ENCODE measurements at regions not wholly inside any gene's neighbourhood (a gene's known extent, or its start where the extent isn't known, plus 50 kb on each side); places are given as distances from the start of the nearest gene placed in this dataset.

DNA sequence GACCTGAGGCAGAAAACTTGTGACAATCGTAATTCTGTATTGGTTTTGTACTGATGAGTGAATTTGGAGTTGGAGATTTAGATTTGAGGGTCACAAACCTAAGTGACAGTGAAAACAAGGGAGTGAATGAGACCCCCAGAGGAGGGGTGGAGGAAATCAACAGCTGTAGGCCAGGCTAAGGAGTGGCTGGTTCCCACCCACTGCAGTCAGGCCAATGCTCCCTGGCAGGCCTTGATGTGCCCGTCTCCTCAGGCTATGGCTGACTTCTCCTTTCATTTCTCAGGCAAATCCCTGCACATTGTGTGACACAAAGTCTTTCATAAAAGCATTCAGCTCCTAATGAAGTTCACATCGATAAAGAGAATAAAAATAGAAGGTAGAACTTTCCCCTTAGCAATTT lies 557.6 kb downstream of the CETN3 start:
- H3K9ac ChIP-seq (ENCODE audit: low read depth, low read length): no peak overlapping the region
- no peaks in the 10 kb centered on the region for H3K27me3 ChIP-seq (ENCODE audit: insufficient read depth, low read length)
- H3K27ac ChIP-seq (ENCODE audit: low read length): no peak overlapping the region
- no peak overlapping the region for H3K4me3 ChIP-seq (ENCODE audit: low read length)
- H3K36me3 ChIP-seq (ENCODE audit: insufficient read depth, low read depth, low read length): no peaks in the 10 kb centered on the region
- H3K4me1 ChIP-seq (ENCODE audit: insufficient read depth, low read length): peaks cover 15% of the 10 kb centered on the region
- H3K9me3 ChIP-seq (ENCODE audit: insufficient read depth, low read depth, low read length): no peaks in the 10 kb centered on the region

DNA sequence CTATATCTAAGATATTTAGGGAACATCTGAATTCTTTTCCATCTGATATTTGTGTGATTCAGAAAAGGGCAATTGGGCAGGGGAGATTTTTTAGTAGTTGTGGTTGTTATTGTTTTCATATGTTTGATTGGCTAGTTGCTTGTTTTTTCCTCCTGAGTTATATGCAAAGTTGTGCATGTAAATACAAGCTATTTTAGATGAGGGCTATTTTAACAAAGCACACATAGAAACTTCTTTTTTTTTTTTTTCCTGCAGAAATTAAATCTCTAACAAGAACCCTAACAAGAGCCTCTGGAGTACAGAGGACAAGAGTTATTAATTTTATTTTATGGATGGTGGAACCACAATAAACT lies 559.1 kb downstream of the CETN3 start:
- peaks cover 22% of the 10 kb centered on the region for H3K4me1 ChIP-seq (ENCODE audit: insufficient read depth, low read length)
- H3K9me3 ChIP-seq (ENCODE audit: insufficient read depth, low read depth, low read length): no peaks in the 10 kb centered on the region
- no peak overlapping the region for H3K27ac ChIP-seq (ENCODE audit: low read length)
- no peaks in the 10 kb centered on the region for H3K27me3 ChIP-seq (ENCODE audit: insufficient read depth, low read length)
- H3K4me3 ChIP-seq (ENCODE audit: low read length): no peak overlapping the region
- H3K9ac ChIP-seq (ENCODE audit: low read depth, low read length): no peak overlapping the region; the same call in 1 of the 2 replicates
- H3K36me3 ChIP-seq (ENCODE audit: insufficient read depth, low read depth, low read length): no peaks in the 10 kb centered on the region

GRCh38 chr5:89849830-89850512 lies 559.6 kb downstream of the CETN3 start:
- H3K4me1 ChIP-seq (ENCODE audit: insufficient read depth, low read length): peaks cover 24% of the 10 kb centered on the region
- no peaks in the 10 kb centered on the region for H3K9me3 ChIP-seq (ENCODE audit: insufficient read depth, low read depth, low read length)
- no peak overlapping the region for H3K27ac ChIP-seq (ENCODE audit: low read length)
- no peak overlapping the region for H3K4me3 ChIP-seq (ENCODE audit: low read length)
- no peak overlapping the region; the same call in 1 of the 2 replicates for H3K9ac ChIP-seq (ENCODE audit: low read depth, low read length)
- H3K27me3 ChIP-seq (ENCODE audit: insufficient read depth, low read length): no peaks in the 10 kb centered on the region
- no peaks in the 10 kb centered on the region for H3K36me3 ChIP-seq (ENCODE audit: insufficient read depth, low read depth, low read length)

GRCh38 chr5:89847743-89848142 lies 561.8 kb downstream of the CETN3 start:
- H3K27ac ChIP-seq (ENCODE audit: low read length): no peak overlapping the region
- no peaks in the 10 kb centered on the region for H3K36me3 ChIP-seq (ENCODE audit: insufficient read depth, low read depth, low read length)
- H3K9me3 ChIP-seq (ENCODE audit: insufficient read depth, low read depth, low read length): no peaks in the 10 kb centered on the region
- H3K27me3 ChIP-seq (ENCODE audit: insufficient read depth, low read length): no peaks in the 10 kb centered on the region
- peaks cover 33% of the 10 kb centered on the region for H3K4me1 ChIP-seq (ENCODE audit: insufficient read depth, low read length)
- no peak overlapping the region for H3K9ac ChIP-seq (ENCODE audit: low read depth, low read length)
- no peak overlapping the region for H3K4me3 ChIP-seq (ENCODE audit: low read length)

GRCh38 chr5:89844548-89844947 lies 565.0 kb downstream of the CETN3 start:
- H3K27ac ChIP-seq (ENCODE audit: low read length): no peak overlapping the region
- peaks cover 23% of the 10 kb centered on the region for H3K4me1 ChIP-seq (ENCODE audit: insufficient read depth, low read length)
- H3K9ac ChIP-seq (ENCODE audit: low read depth, low read length): 0 out of 2 replicates have a peak overlapping the region, but pooled peaks have one; percentile 17

GRCh38 chr5:89842531-89842930 lies 567.0 kb downstream of the CETN3 start:
- Histone ChIP-seq H3K27me3 (ENCODE audit: insufficient read depth, low read length) (no peaks in the 10 kb centered on the region), H3K4me3 (ENCODE audit: low read length) (no peak overlapping the region), H3K36me3 (ENCODE audit: insufficient read depth, low read depth, low read length) (no peaks in the 10 kb centered on the region), H3K27ac (ENCODE audit: low read length) (no peak overlapping the region), H3K4me1 (ENCODE audit: insufficient read depth, low read length) (peaks cover 18% of the 10 kb centered on the region), H3K9ac (ENCODE audit: low read depth, low read length) (no peak overlapping the region), H3K9me3 (ENCODE audit: insufficient read depth, low read depth, low read length) (no peaks in the 10 kb centered on the region)

More at GRCh38 chr5:89844548-89844947, 565.0 kb downstream of the CETN3 start:
- Histone ChIP-seq H3K9me3 (ENCODE audit: insufficient read depth, low read depth, low read length) (no peaks in the 10 kb centered on the region), H3K27me3 (ENCODE audit: insufficient read depth, low read length) (no peaks in the 10 kb centered on the region), H3K36me3 (ENCODE audit: insufficient read depth, low read depth, low read length) (no peaks in the 10 kb centered on the region), H3K4me3 (ENCODE audit: low read length) (no peak overlapping the region)

GRCh38 chr5:89840906-89841305 lies 568.6 kb downstream of the CETN3 start:
- H3K9me3 ChIP-seq (ENCODE audit: insufficient read depth, low read depth, low read length): no peaks in the 10 kb centered on the region
- H3K27me3 ChIP-seq (ENCODE audit: insufficient read depth, low read length): no peaks in the 10 kb centered on the region
- H3K4me1 ChIP-seq (ENCODE audit: insufficient read depth, low read length): peaks cover 13% of the 10 kb centered on the region
- H3K36me3 ChIP-seq (ENCODE audit: insufficient read depth, low read depth, low read length): no peaks in the 10 kb centered on the region
- no peak overlapping the region for H3K4me3 ChIP-seq (ENCODE audit: low read length)
- H3K27ac ChIP-seq (ENCODE audit: low read length): no peak overlapping the region
- no peak overlapping the region for H3K9ac ChIP-seq (ENCODE audit: low read depth, low read length)

GRCh38 chr5:89830691-89831090 lies 578.9 kb downstream of the CETN3 start:
- Histone ChIP-seq H3K36me3 (ENCODE audit: insufficient read depth, low read depth, low read length) (no peaks in the 10 kb centered on the region), H3K4me3 (ENCODE audit: low read length) (no peak overlapping the region), H3K27ac (ENCODE audit: low read length) (no peak overlapping the region), H3K4me1 (ENCODE audit: insufficient read depth, low read length) (no peaks in the 10 kb centered on the region), H3K27me3 (ENCODE audit: insufficient read depth, low read length) (no peaks in the 10 kb centered on the region), H3K9ac (ENCODE audit: low read depth, low read length) (no peak overlapping the region), H3K9me3 (ENCODE audit: insufficient read depth, low read depth, low read length) (no peaks in the 10 kb centered on the region)

GRCh38 chr5:89827960-89828359 lies 581.6 kb downstream of the CETN3 start:
- H3K27me3 ChIP-seq (ENCODE audit: insufficient read depth, low read length): no peaks in the 10 kb centered on the region
- H3K36me3 ChIP-seq (ENCODE audit: insufficient read depth, low read depth, low read length): no peaks in the 10 kb centered on the region
- no peak overlapping the region for H3K9ac ChIP-seq (ENCODE audit: low read depth, low read length)
- H3K9me3 ChIP-seq (ENCODE audit: insufficient read depth, low read depth, low read length): no peaks in the 10 kb centered on the region
- H3K27ac ChIP-seq (ENCODE audit: low read length): no peak overlapping the region
- H3K4me1 ChIP-seq (ENCODE audit: insufficient read depth, low read length): no peaks in the 10 kb centered on the region
- H3K4me3 ChIP-seq (ENCODE audit: low read length): no peak overlapping the region

DNA sequence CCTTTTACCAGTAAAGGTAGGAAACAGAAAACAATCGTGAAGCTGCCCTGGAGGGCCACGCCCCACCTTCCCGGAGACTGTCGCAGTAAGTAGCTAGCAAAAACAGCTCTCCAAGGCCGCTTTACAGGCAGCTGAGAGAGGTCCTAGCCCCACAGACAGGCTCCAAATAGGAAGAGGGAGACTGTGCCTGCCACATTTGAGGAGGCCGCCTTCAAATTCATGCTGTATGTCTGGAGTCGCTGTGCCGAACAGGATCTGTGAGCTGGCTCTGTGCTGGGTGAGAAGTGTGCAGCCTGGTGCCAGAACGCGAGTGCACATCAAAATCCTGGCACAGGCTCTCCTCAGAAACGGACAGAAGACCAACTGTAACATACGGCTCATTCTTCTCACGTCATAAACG lies 582.2 kb downstream of the CETN3 start:
- Histone ChIP-seq H3K9ac (ENCODE audit: low read depth, low read length) (no peak overlapping the region), H3K4me1 (ENCODE audit: insufficient read depth, low read length) (no peaks in the 10 kb centered on the region), H3K4me3 (ENCODE audit: low read length) (no peak overlapping the region), H3K27me3 (ENCODE audit: insufficient read depth, low read length) (no peaks in the 10 kb centered on the region), H3K9me3 (ENCODE audit: insufficient read depth, low read depth, low read length) (no peaks in the 10 kb centered on the region), H3K36me3 (ENCODE audit: insufficient read depth, low read depth, low read length) (no peaks in the 10 kb centered on the region), H3K27ac (ENCODE audit: low read length) (no peak overlapping the region)

GRCh38 chr5:89826938-89827337 lies 582.6 kb downstream of the CETN3 start:
- Histone ChIP-seq H3K9me3 (ENCODE audit: insufficient read depth, low read depth, low read length) (no peaks in the 10 kb centered on the region), H3K4me3 (ENCODE audit: low read length) (no peak overlapping the region), H3K4me1 (ENCODE audit: insufficient read depth, low read length) (no peaks in the 10 kb centered on the region), H3K36me3 (ENCODE audit: insufficient read depth, low read depth, low read length) (no peaks in the 10 kb centered on the region), H3K27ac (ENCODE audit: low read length) (no peak overlapping the region), H3K9ac (ENCODE audit: low read depth, low read length) (no peak overlapping the region), H3K27me3 (ENCODE audit: insufficient read depth, low read length) (no peaks in the 10 kb centered on the region)

DNA sequence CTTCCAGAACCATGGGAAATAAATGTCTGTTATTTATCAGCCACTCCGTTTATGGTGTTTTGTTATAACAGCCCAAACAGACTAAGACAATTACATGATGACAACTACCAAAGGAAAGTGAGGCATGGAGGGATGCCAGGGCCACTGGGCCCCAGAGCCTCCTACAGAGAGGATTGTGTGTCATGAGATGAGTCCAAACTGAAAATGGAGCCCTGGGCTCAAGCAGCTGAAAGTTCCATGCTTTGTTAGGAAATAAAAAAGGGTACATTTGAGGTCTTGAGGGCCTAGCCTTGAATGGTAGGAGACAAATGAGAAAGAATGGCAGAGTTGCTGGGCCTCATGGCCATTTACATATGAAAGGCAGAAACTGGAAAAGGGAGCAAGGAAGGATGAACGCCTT lies 586.5 kb downstream of the CETN3 start:
- H3K4me3 ChIP-seq (ENCODE audit: low read length): no peak overlapping the region
- no peak overlapping the region for H3K27ac ChIP-seq (ENCODE audit: low read length)
- H3K4me1 ChIP-seq (ENCODE audit: insufficient read depth, low read length): no peaks in the 10 kb centered on the region
- no peaks in the 10 kb centered on the region for H3K36me3 ChIP-seq (ENCODE audit: insufficient read depth, low read depth, low read length)
- no peaks in the 10 kb centered on the region for H3K9me3 ChIP-seq (ENCODE audit: insufficient read depth, low read depth, low read length)
- H3K27me3 ChIP-seq (ENCODE audit: insufficient read depth, low read length): no peaks in the 10 kb centered on the region
- no peak overlapping the region for H3K9ac ChIP-seq (ENCODE audit: low read depth, low read length)

Data from iPS-20b (cell line).